HepG2 (cell line): ENCODE measurements at regions not wholly inside any gene's neighbourhood (a gene's known extent, or its start where the extent isn't known, plus 50 kb on each side); places are given as distances from the start of the nearest gene placed in this dataset.

Experiments used
- ATAC-seq: fragments of 200-7000 bp; cut with Tn5 transposase; 3 replicates; pipeline ENCODE4 v1.9.1; 2020; ENCODE audit warnings: mild to moderate bottlenecking, moderate library complexity
- BruUV-seq: library from RNA; stranded (reverse); fragments of 400-500 nt; replicated peaks from 2 replicates; lab custom pipeline; 2021; lab: Mats Ljungman, UMichigan
- CTCF ChIA-PET: fragments of 300-600 bp; formaldehyde crosslinking; extraction: SDS; loops from one replicate; lab custom pipeline; 2021; ENCODE audit warnings: low total read pairs, inconsistent platforms, low intra/inter-chr PET ratio; lab: Yijun Ruan, JAX
- POLR2A ChIA-PET: fragments of 350-600 bp; sonication (Branson Sonifier 250); formaldehyde crosslinking; loops from one replicate; lab custom pipeline; 2020; ENCODE audit warnings: antibody characterized with exemption, inconsistent platforms; lab: Yijun Ruan, JAX
- DNase-seq: peaks from one replicate; pipeline ENCODE4 v3.0.0-alpha.2; 2015; ENCODE audit warnings: low spot score
- FAIRE-seq: peaks from 3 replicates; lab custom pipeline; 2011; peaks lifted over from hg19 to GRCh38; lab: Jason Lieb, UNC
- H2AFZ ChIP-seq: one replicate; pipeline ENCODE4 v1.6.1; 2011; ENCODE audit warnings: low read length, inconsistent platforms
- H3K27ac ChIP-seq: fragments of 300-600 bp; 3 replicates; pipeline ENCODE4 v1.8.0; 2011; ENCODE audit warnings: mixed run types, mild to moderate bottlenecking, mixed read lengths, low read length, inconsistent platforms; ENCODE audit not compliant: insufficient read depth; ENCODE audit errors: extremely low read length
- H3K27me3 ChIP-seq, 2 experiments: fragments of 200-600 bp in 1 of 2; 2 replicates in 1 of 2; 3 replicates in 1 of 2; pipeline versions ENCODE4 v1.6.0 to v1.8.0; 2011; ENCODE audit warnings: low read length in 2 of 2, mild to moderate bottlenecking in 2 of 2, moderate library complexity in 2 of 2, inconsistent platforms in 1 of 2; ENCODE audit not compliant: insufficient read depth in 2 of 2, control insufficient read depth in 1 of 2
- H3K36me3 ChIP-seq, 2 experiments: fragments of 200-600 bp in 1 of 2; replicated peaks in 1 of 2; 2 replicates in 1 of 2; 3 replicates in 1 of 2; pipeline versions ENCODE4 v1.5.1 to v1.8.0; 2011; ENCODE audit warnings: low read length in 2 of 2, inconsistent platforms in 1 of 2; ENCODE audit not compliant: insufficient read depth in 2 of 2, control insufficient read depth in 1 of 2
- H3K4me1 ChIP-seq: 2 replicates; pipeline ENCODE4 v1.5.1; 2012; ENCODE audit warnings: low read length, inconsistent platforms; ENCODE audit not compliant: insufficient read depth
- H3K4me2 ChIP-seq: 2 replicates; pipeline ENCODE4 v1.6.0; 2011; ENCODE audit warnings: low read depth, low read length, inconsistent platforms
- H3K4me3 ChIP-seq, 3 experiments: fragments of 200-600 bp in 1 of 3; sonication (generic), shearing (Covaris generic) in 1 of 3; replicated peaks in 1 of 3; 2 replicates each; pipeline ENCODE4 v1.5.1; 2011 to 2016; ENCODE audit warnings: low read length in 3 of 3, inconsistent platforms in 2 of 3, low read depth in 2 of 3, mild to moderate bottlenecking in 2 of 3, control low read depth in 1 of 3, mixed read lengths in 1 of 3; ENCODE audit not compliant: insufficient read depth in 1 of 3
- H3K79me2 ChIP-seq: one replicate; pipeline ENCODE4 v1.6.1; 2011; ENCODE audit warnings: low read length, inconsistent platforms; ENCODE audit not compliant: insufficient read depth
- H3K9ac ChIP-seq: 2 replicates; pipeline ENCODE4 v1.6.0; 2011; ENCODE audit warnings: mild to moderate bottlenecking, low read depth, low read length, inconsistent platforms; ENCODE audit not compliant: insufficient read depth
- H3K9me3 ChIP-seq: 2 replicates; pipeline ENCODE4 v1.5.1; 2012; ENCODE audit warnings: mild to moderate bottlenecking, low read length
- H4K20me1 ChIP-seq: 2 replicates; pipeline ENCODE4 v1.6.0; 2011; ENCODE audit warnings: inconsistent platforms, mild to moderate bottlenecking, low read length, moderate library complexity; ENCODE audit not compliant: insufficient read depth
- ATF1 ChIP-seq: IDR thresholded peaks from 2 replicates; pipeline ENCODE4 v1.6.1; 2016; ENCODE audit warnings: mild to moderate bottlenecking, control low read depth
- EED ChIP-seq: sonication (generic); formaldehyde crosslinking; IDR thresholded peaks from 2 replicates; pipeline ENCODE4 v1.5.0; 2020; ENCODE audit warnings: mild to moderate bottlenecking, missing genetic modification reagents
- EP300 ChIP-seq, 3 experiments: sonication (generic) in 1 of 3; formaldehyde crosslinking in 1 of 3; IDR thresholded peaks; 2 replicates each; pipeline versions ENCODE4 v1.5.1 to v1.6.1; 2011 to 2020; ENCODE audit warnings: low read depth in 2 of 3, low read length in 2 of 3, borderline replicate concordance in 1 of 3, improper control_type of control experiment in 1 of 3, mild to moderate bottlenecking in 1 of 3, missing genetic modification reagents in 1 of 3, moderate library complexity in 1 of 3
- NFE2 ChIP-seq: sonication (generic); formaldehyde crosslinking; IDR thresholded peaks from 2 replicates; pipeline ENCODE4 v1.4.0; 2020; ENCODE audit warnings: missing genetic modification reagents
- NPAS2 ChIP-seq: sonication (generic); formaldehyde crosslinking; IDR thresholded peaks from 2 replicates; pipeline ENCODE4 v1.8.0; 2022; ENCODE audit warnings: mild to moderate bottlenecking, missing genetic modification reagents, borderline replicate concordance
- RNF2 ChIP-seq: fragments of 450-650 bp; conservative IDR thresholded peaks from 2 replicates; pipeline ENCODE4 v1.6.1; 2016; ENCODE audit warnings: low read depth
- SIX1 ChIP-seq: sonication (generic); formaldehyde crosslinking; IDR thresholded peaks from 2 replicates; pipeline ENCODE4 v1.4.0; 2020; ENCODE audit warnings: missing genetic modification reagents, borderline replicate concordance
- SNRNP70 ChIP-seq: fragments of 200-400 bp; formaldehyde crosslinking; IDR thresholded peaks from 2 replicates; pipeline ENCODE4 v1.6.1; 2017; ENCODE audit warnings: mild to moderate bottlenecking, low read depth, low read length, moderate library complexity
- ZBTB42 ChIP-seq: sonication (generic); formaldehyde crosslinking; IDR thresholded peaks from 2 replicates; pipeline ENCODE4 v1.5.0; 2020; ENCODE audit warnings: mild to moderate bottlenecking, missing genetic modification reagents
- ZNF496 ChIP-seq: sonication (generic); formaldehyde crosslinking; IDR thresholded peaks from 2 replicates; pipeline ENCODE4 v1.8.1; 2023; ENCODE audit warnings: mild to moderate bottlenecking, moderate library complexity, missing genetic modification reagents; ENCODE audit not compliant: insufficient replicate concordance
- ZNF75D ChIP-seq: sonication (generic); formaldehyde crosslinking; IDR thresholded peaks from 2 replicates; pipeline ENCODE4 v1.8.1; 2023; ENCODE audit warnings: missing genetic modification reagents, mild to moderate bottlenecking, borderline replicate concordance
- WGBS: methylation state at CpG from one replicate; pipeline ENCODE4 v1.1.6; 2017; ENCODE audit warnings: low lambda C conversion rate; 5-methylcytosine and 5-hydroxymethylcytosine counted together
- in situ Hi-C: cut with HindIII; loops from 2 replicates; pipeline ENCODE4 v1.10.0; 2017; ENCODE audit warnings: low pct_unique_long_range_greater_than_20kb; ENCODE audit not compliant: extremely low pct_ligation_motif_present
- intact Hi-C: fragments of 100-400 bp; cut with micrococcal nuclease; formaldehyde crosslinking; loops from one replicate; pipeline ENCODE4 v1.10.0; 2022; ENCODE audit not compliant: unreplicated experiment
- TF ChIP-seq, protein P1 (sequence below): sonication (generic); formaldehyde crosslinking; IDR thresholded peaks from 2 replicates; pipeline ENCODE4 v1.4.0; 2020; ENCODE audit warnings: missing genetic modification reagents, borderline replicate concordance
- TF ChIP-seq, protein P2 (sequence below): IDR thresholded peaks from 2 replicates; pipeline ENCODE4 v1.6.1; 2016; ENCODE audit warnings: low read depth, borderline replicate concordance

GRCh38 chr15:70257047-70257446 lies 159.3 kb upstream of the TLE3 start:
- in situ Hi-C loops (no loop called here), intact Hi-C loops (no loop called here)
- no peaks in the 10 kb centered on the region for H3K79me2 ChIP-seq
- no TSS peak for BruUV-seq
- ATAC-seq = no peak
- no peak overlapping the region for H3K4me2 ChIP-seq
- POLR2A ChIA-PET = no interaction called here
- CTCF ChIA-PET = no interaction called here
- 56% methylated on average over 4 of the region's 4 CpGs for WGBS
- H2AFZ ChIP-seq = no peak overlapping the region
- no peak overlapping the region for H3K9ac ChIP-seq
- H3K27me3 ChIP-seq = peaks cover 0 to 4% of the 10 kb centered on the region in 2 experiments; a peak in 3 of 5 replicates
- DNase-seq = no peak
- TF ChIP-seq ZNF496 (no peak), NPAS2 (no peak), ZBTB42 (CRISPR knock-in tag) (no peak), SNRNP70 (no peak), RNF2 (no peak), EED (CRISPR knock-in tag) (no peak), ATF1 (CRISPR knock-in tag) (no peak), NFE2 (no peak), EP300 (IDR thresholded peaks at IDR 0.05; ENCODE audit: low read depth in 2 of 2, low read length in 2 of 2) (no peak), EP300 (CRISPR knock-in tag; IDR thresholded peaks at IDR 0.05; ENCODE audit: borderline replicate concordance) (no peak), ZNF75D (no peak), SIX1 (CRISPR knock-in tag) (no peak)
- TF ChIP-seq, protein P1, sequence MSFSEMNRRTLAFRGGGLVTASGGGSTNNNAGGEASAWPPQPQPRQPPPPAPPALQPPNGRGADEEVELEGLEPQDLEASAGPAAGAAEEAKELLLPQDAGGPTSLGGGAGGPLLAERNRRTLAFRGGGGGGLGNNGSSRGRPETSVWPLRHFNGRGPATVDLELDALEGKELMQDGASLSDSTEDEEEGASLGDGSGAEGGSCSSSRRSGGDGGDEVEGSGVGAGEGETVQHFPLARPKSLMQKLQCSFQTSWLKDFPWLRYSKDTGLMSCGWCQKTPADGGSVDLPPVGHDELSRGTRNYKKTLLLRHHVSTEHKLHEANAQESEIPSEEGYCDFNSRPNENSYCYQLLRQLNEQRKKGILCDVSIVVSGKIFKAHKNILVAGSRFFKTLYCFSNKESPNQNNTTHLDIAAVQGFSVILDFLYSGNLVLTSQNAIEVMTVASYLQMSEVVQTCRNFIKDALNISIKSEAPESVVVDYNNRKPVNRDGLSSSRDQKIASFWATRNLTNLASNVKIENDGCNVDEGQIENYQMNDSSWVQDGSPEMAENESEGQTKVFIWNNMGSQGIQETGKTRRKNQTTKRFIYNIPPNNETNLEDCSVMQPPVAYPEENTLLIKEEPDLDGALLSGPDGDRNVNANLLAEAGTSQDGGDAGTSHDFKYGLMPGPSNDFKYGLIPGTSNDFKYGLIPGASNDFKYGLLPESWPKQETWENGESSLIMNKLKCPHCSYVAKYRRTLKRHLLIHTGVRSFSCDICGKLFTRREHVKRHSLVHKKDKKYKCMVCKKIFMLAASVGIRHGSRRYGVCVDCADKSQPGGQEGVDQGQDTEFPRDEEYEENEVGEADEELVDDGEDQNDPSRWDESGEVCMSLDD (CRISPR knock-in tag) = no peak
- TF ChIP-seq, protein P2, sequence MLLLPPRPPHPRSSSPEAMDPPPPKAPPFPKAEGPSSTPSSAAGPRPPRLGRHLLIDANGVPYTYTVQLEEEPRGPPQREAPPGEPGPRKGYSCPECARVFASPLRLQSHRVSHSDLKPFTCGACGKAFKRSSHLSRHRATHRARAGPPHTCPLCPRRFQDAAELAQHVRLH (CRISPR knock-in tag) = no peak
- no peak overlapping the region for H3K4me3 ChIP-seq
- no peaks in the 10 kb centered on the region for H3K36me3 ChIP-seq
- no peaks in the 10 kb centered on the region for H3K9me3 ChIP-seq
- no peak for FAIRE-seq
- no peak overlapping the region for H3K27ac ChIP-seq
- 0 out of 2 replicates have a peak, but pooled peaks cover 6% of the 10 kb centered on the region for H4K20me1 ChIP-seq
- no peaks in the 10 kb centered on the region for H3K4me1 ChIP-seq
